Kidney (tissue), 13 donors: ENCODE measurements at regions not wholly inside any gene's neighbourhood (a gene's known extent, or its start where the extent isn't known, plus 50 kb on each side); places are given as distances from the start of the nearest gene placed in this dataset.

Experiments
- DNase-seq, 5 donors: peaks; one replicate each; pipeline ENCODE4 v3.0.0-alpha.2; 2013 to 2020
- FAIRE-seq: peaks from 2 replicates; lab custom pipeline; 2012; peaks lifted over from hg19 to GRCh38; lab: Jason Lieb, UNC
- H3K27ac ChIP-seq, 2 donors: one replicate each; pipeline ENCODE4 v1.7.0; 2013; ENCODE audit warnings: low read depth in 2 of 2, low read length in 2 of 2, inconsistent platforms in 1 of 2
- H3K27me3 ChIP-seq: one replicate; pipeline ENCODE4 v1.7.1; 2013; ENCODE audit warnings: low read length, inconsistent platforms; ENCODE audit not compliant: control insufficient read depth, insufficient read depth
- H3K36me3 ChIP-seq, 3 donors: one replicate each; pipeline versions ENCODE4 v1.7.0 to v1.7.1; 2013; ENCODE audit warnings: low read length in 3 of 3, control low read depth in 1 of 3, inconsistent platforms in 1 of 3; ENCODE audit not compliant: insufficient read depth in 3 of 3, control insufficient read depth in 2 of 3
- H3K4me1 ChIP-seq, 3 donors: one replicate each; pipeline versions ENCODE4 v1.7.0 to v1.7.1; 2013; ENCODE audit warnings: low read length in 3 of 3, inconsistent platforms in 1 of 3, low read depth in 1 of 3; ENCODE audit not compliant: control insufficient read depth in 2 of 3, insufficient read depth in 2 of 3
- H3K4me3 ChIP-seq, 3 donors: one replicate each; pipeline versions ENCODE4 v1.7.0 to v1.8.1; 2013; ENCODE audit warnings: low read length in 3 of 3, control low read depth in 1 of 3, inconsistent platforms in 1 of 3
- H3K9ac ChIP-seq, 3 donors: one replicate each; pipeline versions ENCODE4 v1.7.0 to v1.7.1; 2013; ENCODE audit warnings: low read length in 3 of 3, control low read depth in 1 of 3, inconsistent platforms in 1 of 3
- H3K9me3 ChIP-seq, 3 donors: one replicate each; pipeline versions ENCODE4 v1.7.0 to v1.7.1; 2013; ENCODE audit warnings: low read length in 3 of 3, control low read depth in 1 of 3, inconsistent platforms in 1 of 3; ENCODE audit not compliant: control insufficient read depth in 2 of 3, insufficient read depth in 1 of 3
- intact Hi-C: fragments of 100-400 bp; cut with DNase I; formaldehyde crosslinking; loops from one replicate; pipeline ENCODE4 v1.11.1; 2022
- TF ChIP-seq, protein P1 (sequence below): IDR thresholded peaks from 3 replicates; pipeline ENCODE4 v1.5.1; 2012; ENCODE audit warnings: mild to moderate bottlenecking, moderate library complexity, borderline replicate concordance; ENCODE audit not compliant: insufficient read depth; ENCODE audit errors: extremely low read depth
- donor health status: control.
- donor health status: control.
- donor health status: control.
- donor health status: control.
- donor health status: control.
- donor health status: DM: yes; HTN: yes; CAD: no.
- donor health status: Normal renal cell carcinoma (clear cell type).

DNA sequence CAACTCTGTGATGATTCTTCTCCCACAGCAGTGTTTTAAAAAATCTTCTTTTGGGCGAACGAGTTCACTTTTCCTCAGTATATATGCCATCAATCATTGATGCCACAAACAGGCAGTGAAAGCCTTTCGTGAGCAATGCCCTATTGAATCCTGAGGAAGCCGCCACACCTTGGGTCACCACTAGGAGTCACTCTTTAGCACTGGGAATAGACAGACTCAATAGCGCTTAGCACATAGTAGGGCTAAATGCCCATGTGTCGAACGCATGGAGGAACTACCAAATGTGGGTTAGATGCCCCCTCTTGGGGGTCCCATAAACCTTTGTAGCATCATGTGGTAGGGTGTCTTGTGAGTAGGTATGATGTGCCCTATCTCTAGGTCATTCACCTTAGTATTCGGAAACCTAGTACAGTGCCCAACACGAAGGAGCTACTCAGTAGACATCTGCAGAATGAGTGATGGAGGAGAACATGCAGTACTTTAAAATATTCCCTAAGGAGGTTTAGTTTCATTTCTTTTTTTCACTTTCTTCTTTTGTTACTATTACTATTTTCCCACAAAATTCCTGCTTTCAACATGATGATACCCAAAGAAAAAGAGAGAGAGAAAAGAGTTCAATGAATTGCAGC lies 603.7 kb downstream of the BNC2 start:
- no peaks in the 10 kb centered on the region for H3K36me3 ChIP-seq
- intact Hi-C loops = no loop called here
- FAIRE-seq = no peak
- H3K4me3 ChIP-seq = peak overlapping the region in 1 of 3 donors; percentile 46
- H3K9me3 ChIP-seq = no peaks in the 10 kb centered on the region
- TF ChIP-seq, protein P1, sequence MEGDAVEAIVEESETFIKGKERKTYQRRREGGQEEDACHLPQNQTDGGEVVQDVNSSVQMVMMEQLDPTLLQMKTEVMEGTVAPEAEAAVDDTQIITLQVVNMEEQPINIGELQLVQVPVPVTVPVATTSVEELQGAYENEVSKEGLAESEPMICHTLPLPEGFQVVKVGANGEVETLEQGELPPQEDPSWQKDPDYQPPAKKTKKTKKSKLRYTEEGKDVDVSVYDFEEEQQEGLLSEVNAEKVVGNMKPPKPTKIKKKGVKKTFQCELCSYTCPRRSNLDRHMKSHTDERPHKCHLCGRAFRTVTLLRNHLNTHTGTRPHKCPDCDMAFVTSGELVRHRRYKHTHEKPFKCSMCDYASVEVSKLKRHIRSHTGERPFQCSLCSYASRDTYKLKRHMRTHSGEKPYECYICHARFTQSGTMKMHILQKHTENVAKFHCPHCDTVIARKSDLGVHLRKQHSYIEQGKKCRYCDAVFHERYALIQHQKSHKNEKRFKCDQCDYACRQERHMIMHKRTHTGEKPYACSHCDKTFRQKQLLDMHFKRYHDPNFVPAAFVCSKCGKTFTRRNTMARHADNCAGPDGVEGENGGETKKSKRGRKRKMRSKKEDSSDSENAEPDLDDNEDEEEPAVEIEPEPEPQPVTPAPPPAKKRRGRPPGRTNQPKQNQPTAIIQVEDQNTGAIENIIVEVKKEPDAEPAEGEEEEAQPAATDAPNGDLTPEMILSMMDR = peak; percentile 28
- H3K9ac ChIP-seq = no peak overlapping the region
- DNase-seq = no peak
- no peak overlapping the region for H3K27ac ChIP-seq
- peaks cover 0 to 4% (median 3%) of the 10 kb centered on the region in 3 donors for H3K4me1 ChIP-seq
- no peaks in the 10 kb centered on the region for H3K27me3 ChIP-seq

DNA sequence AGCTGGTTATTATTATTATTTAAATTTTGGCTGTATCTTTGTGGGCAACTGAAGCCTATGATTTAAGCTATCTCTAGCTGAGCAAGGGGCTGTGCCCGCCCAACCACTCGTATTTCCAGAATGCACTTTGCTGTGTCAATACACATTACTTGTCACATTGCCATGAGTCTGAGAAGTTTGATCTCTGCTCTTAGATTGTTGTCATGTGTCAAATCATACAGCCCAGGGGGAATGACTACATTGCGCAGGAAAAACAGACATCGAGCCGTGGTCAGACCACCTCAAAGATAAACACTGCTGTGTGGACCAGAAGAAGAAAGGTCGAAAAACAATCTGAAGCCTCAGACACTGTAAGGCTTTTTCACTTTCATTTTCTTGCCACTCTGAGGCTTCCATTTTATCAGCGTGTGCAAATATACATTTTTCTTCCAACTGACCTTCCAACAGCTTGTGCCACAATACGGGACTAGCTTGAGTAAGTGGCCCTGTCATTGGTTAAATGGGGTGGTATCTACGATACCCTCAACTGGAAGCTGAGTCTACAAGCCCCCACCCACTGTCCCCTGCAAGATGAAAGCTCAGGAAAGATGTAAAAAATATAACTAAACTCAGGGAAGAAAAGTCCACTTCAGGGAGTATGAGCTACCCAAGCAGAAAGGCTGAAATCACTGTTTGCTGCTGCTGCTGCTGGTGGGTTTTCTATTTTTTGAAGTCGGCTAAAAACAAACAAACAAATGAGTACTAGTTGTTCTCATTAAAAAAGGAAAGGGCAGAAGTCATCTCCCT lies 603.0 kb downstream of the BNC2 start:
- H3K9ac ChIP-seq = no peak overlapping the region
- no peaks in the 10 kb centered on the region for H3K9me3 ChIP-seq
- H3K27ac ChIP-seq = peak overlapping the region in 1 of 2 donors; percentile 44
- no peaks in the 10 kb centered on the region for H3K36me3 ChIP-seq
- FAIRE-seq (no peak), DNase-seq (peak in 1 of 5 donors; percentile 45)
- TF ChIP-seq, protein P1 = no peak
- no peaks in the 10 kb centered on the region for H3K27me3 ChIP-seq
- intact Hi-C loops = no loop called here
- peaks cover 0 to 4% (median 3%) of the 10 kb centered on the region in 3 donors for H3K4me1 ChIP-seq
- H3K4me3 ChIP-seq = peak overlapping the region in 2 of 3 donors; percentile 46 to 68

DNA sequence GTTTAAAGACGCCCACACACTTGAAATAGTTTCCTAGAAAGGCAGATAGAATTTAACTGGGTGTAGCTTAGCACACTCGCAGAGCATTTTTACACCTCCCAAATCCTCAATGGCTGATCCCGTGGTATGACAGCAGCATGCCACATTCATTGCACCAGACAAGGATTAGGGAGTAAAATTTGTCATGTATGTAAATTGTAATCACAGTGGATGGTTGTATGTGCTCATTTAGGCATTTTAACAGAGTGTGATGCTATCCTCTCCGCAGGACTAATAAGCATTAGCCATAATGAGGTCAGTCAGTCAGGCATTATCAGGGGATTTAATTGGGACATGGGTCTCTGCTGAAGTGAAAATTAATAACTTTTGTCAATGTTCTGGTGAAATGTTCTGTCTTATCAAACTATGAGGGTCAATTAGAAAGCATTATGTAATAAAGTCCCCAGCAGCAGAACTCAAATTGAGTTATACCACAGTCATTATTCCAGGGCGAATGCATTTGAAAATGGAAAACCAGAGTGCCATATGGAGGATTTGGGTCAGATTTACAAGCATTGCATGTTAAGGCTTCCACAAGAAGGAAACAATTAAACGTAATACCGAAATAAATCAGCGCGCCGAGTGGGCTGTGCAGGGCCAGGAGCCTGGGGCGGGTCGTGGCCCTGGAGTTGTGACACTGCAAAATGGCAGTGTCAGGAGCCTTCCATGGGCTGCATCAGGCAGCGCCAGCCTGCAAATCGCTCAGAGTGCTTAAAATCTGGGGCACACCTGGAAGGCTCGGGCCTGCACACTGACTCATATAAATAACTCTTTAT lies 602.2 kb downstream of the BNC2 start:
- peaks cover 0 to 4% (median 3%) of the 10 kb centered on the region in 3 donors for H3K4me1 ChIP-seq
- H3K9ac ChIP-seq = no peak overlapping the region
- TF ChIP-seq, protein P1 = no peak
- intact Hi-C loops = no loop called here
- no peak for FAIRE-seq
- DNase-seq = peak in 2 of 5 donors; percentile 29 to 70
- no peaks in the 10 kb centered on the region for H3K27me3 ChIP-seq
- H3K36me3 ChIP-seq = no peaks in the 10 kb centered on the region
- H3K4me3 ChIP-seq = peak overlapping the region in 1 of 3 donors; percentile 46
- H3K9me3 ChIP-seq = no peaks in the 10 kb centered on the region
- no peak overlapping the region for H3K27ac ChIP-seq
